NCI-H526 treated with DMSO at 0.1 percent for 48 hours (cell line): ENCODE measurements at regions not wholly inside any gene's neighbourhood (a gene's known extent, or its start where the extent isn't known, plus 50 kb on each side); places are given as distances from the start of the nearest gene placed in this dataset.
"Not testable (repeated sequence)": the region's sequence is repeated elsewhere in the genome, so short reads cannot be mapped to it uniquely, and the experiment has no call there.

ENCODE experiments used
- DNase-seq: peaks from one replicate; lab custom pipeline; 2025; lab: John Stamatoyannopoulos, UW

- DNase-seq, result no peak
These were observed 885.0 kb upstream of the EPHA5 start for GRCh38 chr4:66555301-66555700.

DNA sequence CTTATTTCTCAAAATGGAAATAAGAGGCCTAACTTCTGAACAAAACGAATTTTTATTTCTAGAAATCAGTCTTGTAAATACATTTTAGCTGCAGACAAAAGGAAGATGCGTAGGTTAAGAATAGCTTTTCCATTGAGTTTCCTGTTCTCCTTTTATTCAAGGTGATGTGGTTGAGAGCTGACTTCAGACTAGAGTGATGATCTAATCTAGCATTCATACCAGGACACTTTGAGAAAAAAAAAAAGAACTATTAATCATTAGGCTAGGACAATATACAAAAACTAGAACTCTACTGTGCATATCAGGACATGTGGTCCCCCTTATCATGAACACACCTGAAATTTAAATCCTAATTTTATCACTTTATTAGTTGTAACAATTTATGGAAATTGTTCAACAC is 884.5 kb upstream of the EPHA5 start:
- no peak for DNase-seq

- not testable (repeated sequence) for DNase-seq
These were observed 875.0 kb upstream of the EPHA5 start for GRCh38 chr4:66545301-66545700.

- no peak for DNase-seq
These were observed 874.0 kb upstream of the EPHA5 start for GRCh38 chr4:66544281-66544680.

DNA sequence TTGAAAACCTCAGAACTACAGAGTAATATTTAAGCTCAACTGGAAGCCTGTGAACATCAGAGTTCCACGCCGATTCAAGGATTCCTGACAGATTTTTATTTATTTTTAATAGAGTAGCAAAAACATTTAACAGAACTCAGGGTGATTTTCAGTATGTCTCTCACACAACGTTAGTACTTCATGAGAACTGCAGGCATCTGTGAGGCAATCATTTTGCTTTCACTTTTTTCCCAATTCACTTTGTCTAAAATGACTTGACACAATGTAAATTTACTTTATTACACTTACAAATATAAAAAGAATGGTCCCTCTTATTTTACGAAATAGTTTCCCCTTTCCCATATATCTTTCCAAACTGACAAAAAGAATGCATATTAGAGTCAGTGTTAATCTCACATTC is 869.5 kb upstream of the EPHA5 start:
- no peak for DNase-seq

GRCh38 chr4:66524781-66525180 is 854.5 kb upstream of the EPHA5 start:
- DNase-seq, result no peak

GRCh38 chr4:66522244-66522643 is 852.0 kb upstream of the EPHA5 start:
- DNase-seq, result no peak

- no peak for DNase-seq
These were observed 846.7 kb upstream of the EPHA5 start for GRCh38 chr4:66516940-66517339.

DNA sequence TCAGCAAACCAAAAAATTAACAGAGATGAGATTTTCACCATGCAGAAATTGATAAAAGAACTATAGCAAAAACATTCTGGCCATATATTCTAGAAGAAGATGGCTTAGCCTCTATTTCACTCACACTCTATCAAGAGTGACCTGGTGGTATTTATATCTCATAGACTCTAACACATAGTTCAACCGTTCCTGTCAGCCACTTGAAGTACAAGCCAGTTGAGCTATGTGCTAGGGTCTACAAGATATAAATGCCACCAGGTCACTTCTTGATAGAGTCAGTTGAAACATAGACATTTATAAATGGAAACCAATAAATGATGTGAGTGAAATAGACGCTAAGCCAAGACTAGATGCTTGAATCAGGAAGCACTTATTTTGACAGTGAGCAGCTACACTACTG is 836.7 kb upstream of the EPHA5 start:
- DNase-seq, result no peak

GRCh38 chr4:66501997-66502396 is 831.7 kb upstream of the EPHA5 start:
- DNase-seq, result no peak

DNA sequence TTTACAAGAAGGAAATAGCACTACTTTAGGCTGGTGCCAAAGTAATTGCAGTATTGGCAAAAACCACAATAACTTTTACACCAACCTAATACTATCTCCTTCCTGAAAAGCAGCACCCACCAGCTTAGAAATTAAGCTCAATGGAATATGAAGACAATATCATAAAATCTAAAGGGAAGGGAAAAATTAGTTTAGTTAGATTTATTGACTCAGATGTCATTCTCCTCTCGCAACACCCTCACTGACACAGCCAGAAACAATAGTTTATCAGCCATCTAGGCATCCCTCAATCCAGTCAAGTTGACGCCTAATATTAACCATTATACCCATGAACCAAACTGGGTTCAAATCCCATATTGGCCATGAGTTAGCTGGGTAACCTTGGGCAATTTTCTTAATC is 820.4 kb upstream of the EPHA5 start:
- no peak for DNase-seq

GRCh38 chr4:66489783-66490452 is 819.6 kb upstream of the EPHA5 start:
- DNase-seq, result no peak

DNA sequence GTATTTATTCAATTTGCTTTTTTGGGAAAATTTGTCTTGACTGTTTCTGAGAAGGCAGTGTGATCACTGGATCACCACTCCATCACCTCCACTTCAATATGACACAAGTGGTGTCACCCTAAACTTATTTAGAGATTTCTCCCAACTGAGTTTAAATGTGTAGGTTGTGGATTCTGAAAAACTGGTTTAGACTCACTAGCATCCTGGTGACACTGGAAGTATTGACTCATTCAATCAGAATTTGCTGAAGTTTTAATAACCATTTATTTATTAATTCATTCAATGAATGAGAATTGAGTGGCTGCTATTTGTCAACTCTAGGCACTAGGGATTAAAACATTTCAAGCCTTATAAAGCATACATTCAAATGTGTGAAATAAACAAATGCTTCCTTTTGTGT is 819.1 kb upstream of the EPHA5 start:
- no peak for DNase-seq

DNA sequence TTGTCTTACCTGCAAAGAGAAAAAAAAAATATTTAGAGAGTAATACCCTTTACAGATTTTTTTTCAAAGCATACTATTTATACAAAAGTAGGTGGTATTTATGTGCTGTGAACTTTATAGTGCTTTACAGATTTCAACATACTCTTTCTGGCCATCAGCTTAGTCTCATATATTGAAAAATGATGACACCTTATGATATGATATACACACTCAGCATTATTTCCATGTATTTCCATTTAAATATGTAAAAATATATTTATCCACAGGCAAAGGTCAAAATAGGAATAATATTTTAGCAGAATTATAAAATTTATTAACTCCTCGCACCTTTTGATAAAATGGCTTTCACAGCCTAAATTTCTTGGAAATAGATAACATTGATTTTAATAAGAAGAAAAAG is 815.8 kb upstream of the EPHA5 start:
- no peak for DNase-seq

GRCh38 chr4:66482186-66482585 is 811.9 kb upstream of the EPHA5 start:
- DNase-seq, result no peak

GRCh38 chr4:66475596-66475995 is 805.3 kb upstream of the EPHA5 start:
- DNase-seq, result no peak

DNA sequence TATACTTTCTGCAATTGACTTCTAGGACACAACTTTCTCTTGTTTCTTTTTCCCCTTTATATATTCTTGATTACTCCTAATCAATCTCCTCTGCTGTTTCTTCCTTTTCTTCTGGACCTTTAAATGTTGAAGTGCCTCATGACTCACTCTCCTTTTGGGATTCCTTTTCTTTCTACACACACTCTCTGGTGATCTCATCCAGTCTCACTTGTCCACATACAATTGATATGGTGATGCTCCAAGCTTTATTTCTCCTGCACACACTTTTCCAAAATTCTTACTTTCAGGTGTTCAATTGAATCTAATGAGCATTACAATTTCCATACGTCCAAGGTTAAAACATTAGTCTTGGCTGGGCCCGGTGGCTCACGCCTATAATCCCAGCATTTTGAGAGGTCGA is 794.8 kb upstream of the EPHA5 start:
- DNase-seq, result no peak

- not testable (repeated sequence) for DNase-seq
These were observed 792.6 kb upstream of the EPHA5 start for GRCh38 chr4:66462890-66463289.

DNA sequence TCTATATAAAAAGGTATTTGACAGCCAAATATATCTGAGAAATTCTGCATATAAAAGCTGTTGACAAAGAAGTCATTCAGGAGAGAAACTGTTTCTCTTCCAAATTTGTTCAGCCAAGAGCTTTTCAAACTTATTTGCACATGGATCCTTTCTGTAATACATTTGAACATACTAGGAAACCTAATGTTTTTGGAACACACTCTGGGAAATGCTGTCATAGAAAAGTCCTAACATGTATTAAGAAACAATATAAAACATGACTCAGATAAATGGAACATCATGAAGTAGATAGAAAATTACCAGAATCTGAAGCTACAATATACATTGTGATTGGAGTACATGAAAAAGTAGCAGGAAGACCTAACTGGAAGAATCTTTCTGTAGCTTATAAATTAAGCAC is 781.5 kb upstream of the EPHA5 start:
- no peak for DNase-seq

DNA sequence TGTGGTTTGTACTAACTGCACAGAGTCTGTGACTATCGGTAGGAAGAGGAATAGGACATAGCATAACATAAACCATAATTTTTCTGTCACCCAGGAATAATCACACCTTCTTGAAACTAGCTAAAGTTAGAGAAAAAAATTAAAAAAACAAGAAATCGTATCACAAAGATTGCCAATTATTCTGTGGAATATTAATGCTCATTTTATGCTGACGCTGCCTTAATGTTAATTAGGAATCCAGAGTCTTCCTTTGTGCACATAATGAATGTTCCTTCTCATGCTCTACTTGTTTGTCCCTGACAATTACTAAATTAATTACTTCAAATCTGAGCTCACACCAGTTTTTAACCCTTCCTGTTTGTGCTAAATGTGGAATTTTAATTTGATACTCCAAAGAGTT is 772.7 kb upstream of the EPHA5 start:
- no peak for DNase-seq

- DNase-seq, result no peak
These were observed 769.2 kb upstream of the EPHA5 start for GRCh38 chr4:66439508-66439907.

DNA sequence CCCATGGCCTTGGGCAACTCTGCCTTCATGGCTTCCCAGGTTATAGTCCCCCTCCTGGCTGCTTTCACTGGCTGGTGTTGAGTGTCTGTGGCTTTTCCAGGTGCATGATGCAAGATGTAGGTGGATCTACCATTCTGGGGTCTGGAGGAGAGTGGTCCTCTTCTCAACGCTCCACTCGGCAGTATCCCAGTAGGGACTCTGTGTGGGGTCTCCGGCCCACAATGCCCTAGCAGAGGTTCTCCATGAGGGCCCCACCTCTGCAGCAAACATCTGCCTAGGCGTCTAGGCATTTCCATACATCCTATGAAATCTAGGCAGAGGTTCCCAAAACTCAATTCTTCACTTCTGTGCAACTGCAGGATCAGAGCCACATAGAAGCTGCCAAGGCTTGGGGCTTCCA is 763.4 kb upstream of the EPHA5 start:
- DNase-seq, result no peak

GRCh38 chr4:66430856-66431255 is 760.6 kb upstream of the EPHA5 start:
- DNase-seq, result no peak

GRCh38 chr4:66429276-66429675 is 759.0 kb upstream of the EPHA5 start:
- DNase-seq, result no peak

- no peak for DNase-seq
These were observed 746.1 kb upstream of the EPHA5 start for GRCh38 chr4:66416425-66416824.
